Karpas-422 (cell line): ENCODE measurements at regions not wholly inside any gene's neighbourhood (a gene's known extent, or its start where the extent isn't known, plus 50 kb on each side); places are given as distances from the start of the nearest gene placed in this dataset.

Experiments used
- DNase-seq: peaks from one replicate; pipeline ENCODE4 v3.0.0-alpha.2; 2015
- H2AFZ ChIP-seq: fragments of 200-600 bp; sonication (generic); 2 replicates; pipeline ENCODE4 v1.6.1; 2014; ENCODE audit warnings: antibody characterized with exemption, low read length, mixed read lengths
- H3K27ac ChIP-seq: fragments of 200-600 bp; sonication (generic); 2 replicates; pipeline ENCODE4 v1.5.1; 2014; ENCODE audit warnings: mild to moderate bottlenecking, low read length, moderate library complexity
- H3K27me3 ChIP-seq: fragments of 200-600 bp; sonication (generic); 2 replicates; pipeline ENCODE4 v1.6.1; 2014; ENCODE audit warnings: low read length, mixed read lengths
- H3K36me3 ChIP-seq: fragments of 200-600 bp; sonication (generic); 2 replicates; pipeline ENCODE4 v1.6.1; 2014; ENCODE audit warnings: low read length, mixed read lengths; ENCODE audit not compliant: insufficient read depth
- H3K4me1 ChIP-seq: fragments of 200-600 bp; sonication (generic); 2 replicates; pipeline ENCODE4 v1.6.1; 2014; ENCODE audit warnings: mild to moderate bottlenecking, low read length, mixed read lengths
- H3K4me2 ChIP-seq: fragments of 200-600 bp; sonication (generic); 2 replicates; pipeline ENCODE4 v1.6.1; 2014; ENCODE audit warnings: low read length, low read depth, mild to moderate bottlenecking; ENCODE audit not compliant: poor library complexity, severe bottlenecking
- H3K4me3 ChIP-seq: fragments of 200-600 bp; sonication (generic); 2 replicates; pipeline ENCODE4 v1.5.1; 2014; ENCODE audit warnings: mild to moderate bottlenecking, antibody characterized with exemption, low read length, mixed read lengths
- H3K79me2 ChIP-seq: fragments of 200-600 bp; sonication (generic); 2 replicates; pipeline ENCODE4 v1.6.1; 2014; ENCODE audit warnings: mild to moderate bottlenecking, low read length, mixed read lengths
- H3K9ac ChIP-seq: fragments of 200-600 bp; sonication (generic); 2 replicates; pipeline ENCODE4 v1.6.0; 2014; ENCODE audit warnings: low read length
- H3K9me2 ChIP-seq: fragments of 200-600 bp; sonication (generic), shearing (Covaris generic); replicated peaks from 2 replicates; pipeline ENCODE4 v1.6.0; 2014; ENCODE audit warnings: mild to moderate bottlenecking, low read length, moderate library complexity; ENCODE audit not compliant: insufficient read depth
- H3K9me3 ChIP-seq: fragments of 300-700, 200-600 bp; sonication (generic); 2 replicates; pipeline ENCODE4 v1.6.1; 2014; ENCODE audit warnings: low read length, mixed read lengths
- H4K20me1 ChIP-seq: fragments of 200-600 bp; sonication (generic); 2 replicates; pipeline ENCODE4 v1.6.1; 2014; ENCODE audit warnings: mild to moderate bottlenecking, antibody characterized with exemption, low read length, low read depth; ENCODE audit not compliant: insufficient read depth

DNA sequence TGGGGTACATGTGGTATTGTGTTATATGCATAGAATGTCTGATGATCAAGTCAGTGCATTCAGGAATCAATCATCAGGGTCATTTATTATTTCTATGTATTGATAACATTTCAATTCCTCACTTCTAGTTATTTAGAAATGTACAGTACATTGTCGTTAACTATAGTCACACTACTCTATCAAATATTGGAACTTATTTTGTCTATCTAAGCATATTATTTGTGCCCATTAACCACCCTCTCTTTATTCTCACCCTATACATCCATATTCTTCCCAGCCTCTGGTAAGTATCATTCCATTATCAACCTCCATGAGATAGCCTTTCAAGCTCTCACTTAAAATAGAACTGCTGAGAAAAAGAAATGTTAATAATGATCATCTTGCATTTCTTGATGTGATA, 596.5 kb upstream of the POT1 start:
- Histone ChIP-seq H3K4me2 (no peak overlapping the region), H3K4me1 (no peaks in the 10 kb centered on the region), H3K9me2 (no peaks in the 10 kb centered on the region), H3K27ac (no peak overlapping the region), H2AFZ (no peak overlapping the region), H3K27me3 (no peaks in the 10 kb centered on the region), H3K36me3 (no peaks in the 10 kb centered on the region), H3K4me3 (no peak overlapping the region), H3K79me2 (no peaks in the 10 kb centered on the region), H3K9ac (no peak overlapping the region), H3K9me3 (peaks cover 18% of the 10 kb centered on the region; the same call in 1 of the 2 replicates), H4K20me1 (no peaks in the 10 kb centered on the region)
- DNase-seq = no peak

DNA sequence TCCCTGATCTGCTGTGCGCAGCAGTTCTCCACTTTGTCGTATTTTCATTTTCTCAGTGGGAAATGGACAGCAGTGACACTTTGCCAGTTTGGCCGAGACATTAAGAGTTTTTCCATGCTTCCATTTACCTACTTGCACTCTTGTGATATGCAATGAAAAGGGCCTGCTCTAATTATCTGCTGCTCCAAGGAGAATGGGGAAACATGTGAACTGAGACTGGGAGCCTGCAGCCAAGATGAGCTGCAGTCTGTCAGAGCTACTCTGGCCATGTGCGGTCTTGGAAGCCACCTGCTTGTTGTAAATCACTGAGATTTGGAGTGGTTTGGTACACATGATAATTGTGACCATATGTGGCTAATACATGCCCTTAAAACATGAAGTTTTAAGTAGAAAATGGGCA, 586.6 kb upstream of the POT1 start:
- DNase-seq = no peak
- H4K20me1 ChIP-seq = no peaks in the 10 kb centered on the region
- no peak overlapping the region for H3K9ac ChIP-seq

DNA sequence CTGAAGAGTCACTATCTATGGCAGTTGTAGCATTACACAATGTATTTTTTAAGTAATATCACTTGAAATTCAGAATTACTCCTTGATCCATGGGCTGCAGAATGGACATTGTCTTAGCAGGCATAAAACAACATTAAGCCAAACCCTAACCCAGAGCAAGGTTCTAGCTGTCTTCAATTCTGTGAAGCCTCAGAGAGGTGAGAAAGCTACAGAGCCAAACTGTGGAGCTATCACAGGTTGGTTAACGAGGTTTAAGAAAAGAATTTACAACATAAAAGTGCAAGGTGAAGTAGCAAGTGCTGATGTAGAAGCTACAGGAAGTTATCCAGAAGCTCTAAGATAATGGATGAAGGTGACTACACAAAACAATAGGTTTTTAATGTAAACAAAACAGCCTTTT, 582.7 kb upstream of the POT1 start:
- H3K9me2 ChIP-seq = no peaks in the 10 kb centered on the region
- no peaks in the 10 kb centered on the region for H4K20me1 ChIP-seq

More for the DNA sequence above, 586.6 kb upstream of the POT1 start:
- Histone ChIP-seq H3K9me3 (peaks cover 19% of the 10 kb centered on the region), H3K27me3 (no peaks in the 10 kb centered on the region), H2AFZ (no peak overlapping the region), H3K4me2 (no peak overlapping the region), H3K4me1 (no peaks in the 10 kb centered on the region), H3K9me2 (no peaks in the 10 kb centered on the region), H3K79me2 (no peaks in the 10 kb centered on the region), H3K4me3 (no peak overlapping the region), H3K27ac (no peak overlapping the region), H3K36me3 (no peaks in the 10 kb centered on the region)

DNA sequence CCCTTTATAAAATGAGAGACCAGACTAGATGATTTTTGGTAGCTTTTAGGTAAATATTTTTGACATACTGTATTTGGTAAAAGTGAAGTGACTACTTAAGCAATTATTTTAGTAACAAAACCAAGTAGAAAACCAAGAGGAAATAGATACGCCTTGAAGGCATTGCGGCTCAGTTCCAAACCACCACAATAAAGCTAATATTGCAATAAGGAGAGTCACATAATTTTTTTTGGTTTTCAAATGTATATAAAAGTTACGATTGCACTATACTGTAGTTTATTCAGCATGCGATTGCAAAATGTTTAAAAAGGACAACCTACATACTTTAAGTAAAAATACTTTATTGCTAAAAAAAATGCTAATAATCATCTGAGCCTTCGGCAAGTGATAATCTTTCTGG, 581.7 kb upstream of the POT1 start:
- Histone ChIP-seq H3K9ac (no peak overlapping the region), H3K27ac (no peak overlapping the region), H3K27me3 (no peaks in the 10 kb centered on the region), H2AFZ (no peak overlapping the region), H3K9me3 (peaks cover 23% of the 10 kb centered on the region), H3K4me2 (no peak overlapping the region), H3K36me3 (no peaks in the 10 kb centered on the region), H4K20me1 (no peaks in the 10 kb centered on the region), H3K4me3 (no peak overlapping the region), H3K79me2 (no peaks in the 10 kb centered on the region), H3K4me1 (no peaks in the 10 kb centered on the region), H3K9me2 (no peaks in the 10 kb centered on the region)
- no peak for DNase-seq

More for the DNA sequence above, 582.7 kb upstream of the POT1 start:
- no peak for DNase-seq
- Histone ChIP-seq H3K4me2 (no peak overlapping the region), H3K4me3 (no peak overlapping the region), H3K4me1 (no peaks in the 10 kb centered on the region), H3K79me2 (no peaks in the 10 kb centered on the region), H3K9ac (no peak overlapping the region), H3K27me3 (no peaks in the 10 kb centered on the region), H3K9me3 (peaks cover 21% of the 10 kb centered on the region), H2AFZ (no peak overlapping the region), H3K36me3 (no peaks in the 10 kb centered on the region), H3K27ac (no peak overlapping the region)

DNA sequence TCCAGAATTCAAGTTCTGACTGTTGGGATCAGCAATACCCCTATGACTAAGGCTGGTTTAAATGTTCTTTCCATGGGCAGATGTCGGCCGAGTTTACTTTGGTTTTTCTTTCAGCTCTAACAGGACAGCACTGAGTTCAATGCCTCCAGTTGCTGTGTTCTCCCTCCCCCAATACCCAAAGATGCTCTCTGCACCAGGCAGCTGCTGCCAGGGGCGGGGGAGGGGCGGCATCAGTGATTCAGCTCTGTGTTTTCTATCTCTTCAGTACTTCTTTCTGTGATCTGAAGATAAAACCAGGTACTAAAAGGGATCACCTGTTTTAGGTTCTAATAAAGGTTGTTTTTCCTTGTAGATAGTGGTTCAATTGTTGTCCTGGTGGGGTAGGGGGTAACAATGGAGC, 576.7 kb upstream of the POT1 start:
- Histone ChIP-seq H3K4me2 (no peak overlapping the region), H3K9ac (no peak overlapping the region), H3K27me3 (no peaks in the 10 kb centered on the region), H2AFZ (no peak overlapping the region), H3K27ac (no peak overlapping the region), H4K20me1 (no peaks in the 10 kb centered on the region), H3K4me1 (no peaks in the 10 kb centered on the region), H3K36me3 (no peaks in the 10 kb centered on the region), H3K4me3 (no peak overlapping the region), H3K9me3 (peaks cover 20% of the 10 kb centered on the region), H3K79me2 (no peaks in the 10 kb centered on the region), H3K9me2 (no peaks in the 10 kb centered on the region)
- no peak for DNase-seq

DNA sequence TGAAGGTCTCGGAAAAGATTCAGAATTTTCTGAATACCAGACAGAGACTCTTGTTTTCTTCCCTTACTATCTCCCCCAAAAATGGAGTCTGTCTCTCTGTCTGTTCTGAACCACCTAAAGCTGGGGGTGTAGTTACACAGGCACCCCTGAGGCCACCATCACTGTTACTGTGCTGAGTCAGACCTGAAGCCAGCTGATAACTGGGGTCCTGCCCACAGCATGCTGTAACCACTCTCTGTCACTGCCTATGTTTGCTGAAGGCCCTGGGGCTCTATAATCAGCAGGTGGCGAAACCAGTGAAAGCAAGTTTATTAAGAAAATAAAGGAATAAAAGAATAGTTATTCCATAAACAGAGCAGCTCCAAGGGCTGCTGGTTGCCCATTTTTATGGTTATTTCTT, 575.2 kb upstream of the POT1 start:
- H3K79me2 ChIP-seq = no peaks in the 10 kb centered on the region
- no peaks in the 10 kb centered on the region for H3K27me3 ChIP-seq
- no peaks in the 10 kb centered on the region for H3K4me1 ChIP-seq
- no peak overlapping the region for H3K9ac ChIP-seq
- H4K20me1 ChIP-seq = no peaks in the 10 kb centered on the region
- H3K27ac ChIP-seq = no peak overlapping the region
- H2AFZ ChIP-seq = no peak overlapping the region
- no peak for DNase-seq
- H3K36me3 ChIP-seq = no peaks in the 10 kb centered on the region
- H3K4me3 ChIP-seq = no peak overlapping the region
- H3K9me3 ChIP-seq = peaks cover 25% of the 10 kb centered on the region
- H3K9me2 ChIP-seq = no peaks in the 10 kb centered on the region
- H3K4me2 ChIP-seq = no peak overlapping the region

DNA sequence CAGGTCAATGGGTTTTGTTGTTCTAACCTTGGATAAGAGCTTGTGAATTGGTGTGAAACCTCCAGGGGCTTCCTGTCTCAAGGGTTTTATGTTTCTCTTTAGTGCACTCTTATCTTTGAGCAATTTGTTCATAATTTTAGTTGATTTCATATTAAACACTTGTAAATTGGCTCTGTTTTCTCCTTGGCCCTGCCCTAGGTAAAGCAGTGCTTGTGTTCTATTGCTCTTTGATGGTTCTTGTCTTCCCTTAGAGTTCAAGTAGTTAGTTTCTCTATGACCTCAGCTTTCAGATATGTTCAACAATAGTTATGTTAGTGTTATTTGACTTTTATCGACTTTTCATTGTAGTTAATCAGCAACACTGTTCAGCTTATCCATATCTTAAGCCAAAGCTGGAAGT, 566.4 kb upstream of the POT1 start:
- Histone ChIP-seq H3K27ac (no peak overlapping the region), H3K27me3 (no peaks in the 10 kb centered on the region), H4K20me1 (no peaks in the 10 kb centered on the region)

DNA sequence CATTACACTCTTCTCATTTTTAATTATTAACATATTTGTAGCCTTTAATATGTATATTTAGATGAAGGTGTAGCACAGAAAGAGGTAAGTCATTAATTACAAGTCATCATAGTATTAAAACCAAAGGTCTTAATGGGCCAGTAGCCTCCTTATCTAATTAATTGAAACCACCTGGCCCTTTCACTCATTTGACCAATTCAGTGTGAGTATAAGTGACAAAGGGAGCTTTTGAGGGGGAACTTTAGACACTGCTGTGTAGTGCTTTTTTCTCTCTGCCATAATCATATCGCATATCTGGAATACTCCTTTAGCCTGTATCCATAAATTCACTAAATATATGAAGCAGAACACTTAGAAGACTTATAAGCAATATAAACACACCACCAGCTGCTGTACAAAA, 562.9 kb upstream of the POT1 start:
- DNase-seq = no peak
- Histone ChIP-seq H3K4me3 (no peak overlapping the region), H3K4me1 (no peaks in the 10 kb centered on the region), H3K36me3 (no peaks in the 10 kb centered on the region), H4K20me1 (no peaks in the 10 kb centered on the region), H3K27ac (no peak overlapping the region), H3K9me2 (no peaks in the 10 kb centered on the region), H3K79me2 (no peaks in the 10 kb centered on the region), H3K9ac (no peak overlapping the region), H3K4me2 (no peak overlapping the region), H3K9me3 (peaks cover 5% of the 10 kb centered on the region; the same call in 1 of the 2 replicates), H3K27me3 (no peaks in the 10 kb centered on the region), H2AFZ (no peak overlapping the region)

More for the DNA sequence above, 566.4 kb upstream of the POT1 start:
- H3K4me3 ChIP-seq = no peak overlapping the region
- no peak overlapping the region for H3K4me2 ChIP-seq
- H3K4me1 ChIP-seq = no peaks in the 10 kb centered on the region
- peaks cover 7% of the 10 kb centered on the region for H3K9me3 ChIP-seq
- no peaks in the 10 kb centered on the region for H3K79me2 ChIP-seq
- H3K9ac ChIP-seq = no peak overlapping the region
- no peak for DNase-seq
- no peaks in the 10 kb centered on the region for H3K36me3 ChIP-seq
- no peak overlapping the region for H2AFZ ChIP-seq
- no peaks in the 10 kb centered on the region for H3K9me2 ChIP-seq

DNA sequence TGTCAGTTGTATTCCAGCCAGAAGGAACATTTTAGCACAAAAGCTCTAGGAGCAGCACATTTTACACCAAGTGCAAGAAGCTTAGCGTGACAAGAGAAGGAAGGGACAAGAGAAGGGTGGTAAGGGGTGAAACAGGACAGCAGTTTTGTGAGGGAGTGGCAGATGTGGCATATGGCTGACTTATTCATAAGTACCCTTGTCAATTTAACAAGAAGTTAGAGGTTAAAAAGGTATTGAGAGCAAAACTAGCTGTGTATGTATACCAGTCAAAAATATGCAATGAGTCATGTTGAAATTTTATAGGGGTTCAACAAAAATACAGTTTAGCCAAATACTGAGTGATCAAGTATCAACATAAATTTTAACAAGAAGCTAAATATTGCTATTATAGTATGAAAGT, 561.5 kb upstream of the POT1 start:
- Histone ChIP-seq H4K20me1 (no peaks in the 10 kb centered on the region), H3K4me3 (no peak overlapping the region), H3K4me2 (no peak overlapping the region), H3K9me3 (0 out of 2 replicates have a peak, but pooled peaks cover 5% of the 10 kb centered on the region), H3K36me3 (no peaks in the 10 kb centered on the region), H3K27ac (no peak overlapping the region), H2AFZ (no peak overlapping the region), H3K9me2 (no peaks in the 10 kb centered on the region), H3K27me3 (no peaks in the 10 kb centered on the region), H3K79me2 (no peaks in the 10 kb centered on the region), H3K4me1 (no peaks in the 10 kb centered on the region), H3K9ac (no peak overlapping the region)
- no peak for DNase-seq
